NOMO-1 treated with DMSO at 0.1 percent for 48 hours (cell line): ENCODE measurements at regions not wholly inside any gene's neighbourhood (a gene's known extent, or its start where the extent isn't known, plus 50 kb on each side); places are given as distances from the start of the nearest gene placed in this dataset.
"Not testable (repeated sequence)": the region's sequence is repeated elsewhere in the genome, so short reads cannot be mapped to it uniquely, and the experiment has no call there.

Experiments used
- DNase-seq: peaks from one replicate; lab custom pipeline; 2025; ENCODE audit not compliant: unreplicated experiment; lab: John Stamatoyannopoulos, UW

DNA sequence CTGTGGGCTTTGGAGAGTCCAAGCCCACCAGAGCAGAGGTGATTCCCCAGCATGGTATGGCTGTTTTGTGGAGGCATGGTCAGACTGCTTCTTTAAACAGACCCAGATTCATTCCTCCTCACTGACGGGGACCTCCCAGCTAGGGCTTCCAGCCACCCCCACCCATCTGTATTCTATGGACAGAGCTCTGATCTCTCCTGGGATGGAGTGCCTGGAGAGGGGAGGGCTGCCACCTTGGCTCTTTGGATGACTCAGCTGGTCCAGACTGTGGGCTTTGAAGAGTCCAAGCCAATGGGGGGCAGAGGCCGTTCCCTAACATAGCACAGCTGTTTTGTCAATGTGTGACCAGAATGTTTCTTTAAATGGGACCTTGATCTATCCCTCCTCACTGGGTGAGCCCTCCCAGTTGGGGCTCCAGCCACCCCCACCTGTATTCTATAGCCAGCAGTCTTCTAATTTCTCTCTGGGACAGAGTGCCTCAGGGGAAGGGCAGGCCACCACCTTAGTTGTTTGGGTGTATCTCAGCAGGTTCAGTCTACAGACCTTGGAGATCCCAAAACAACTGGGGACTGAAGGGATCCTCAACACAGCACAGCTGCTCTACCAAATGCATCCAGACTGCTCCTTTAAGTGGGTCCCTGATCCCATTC, 122.0 kb upstream of the OSTN start:
- DNase-seq = no peak

GRCh38 chr3:191074511-191074910, 124.5 kb upstream of the OSTN start:
- no peak for DNase-seq

DNA sequence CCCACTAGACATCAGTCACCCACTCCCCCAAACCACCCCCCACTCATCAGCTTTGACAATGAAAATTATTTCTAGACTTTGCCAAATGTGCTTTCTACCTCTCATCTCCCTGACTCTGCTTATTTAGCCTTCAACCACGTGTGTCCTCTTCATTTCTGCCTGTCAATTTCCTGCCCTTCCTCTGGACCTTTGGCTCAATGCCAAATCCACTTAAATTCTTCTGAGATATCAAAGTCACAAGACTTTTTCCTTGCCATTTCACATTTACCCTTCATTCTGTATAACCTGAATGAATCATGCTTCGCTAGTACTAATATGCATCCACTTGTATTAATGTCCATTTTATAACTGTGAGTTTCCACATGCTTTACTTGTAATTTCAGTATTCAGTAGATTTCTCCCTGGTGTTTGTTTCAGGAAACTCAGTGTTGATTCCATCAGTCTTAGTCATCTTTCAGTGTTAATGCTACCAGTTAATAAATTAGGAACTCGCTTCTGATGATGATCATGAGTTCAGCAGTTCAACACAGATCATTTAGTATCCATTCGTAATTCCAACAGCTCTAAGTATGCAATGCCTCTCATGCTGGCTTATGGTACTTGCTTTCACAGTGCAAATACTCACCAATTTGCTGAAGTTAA, 128.2 kb upstream of the OSTN start:
- DNase-seq = no peak

DNA sequence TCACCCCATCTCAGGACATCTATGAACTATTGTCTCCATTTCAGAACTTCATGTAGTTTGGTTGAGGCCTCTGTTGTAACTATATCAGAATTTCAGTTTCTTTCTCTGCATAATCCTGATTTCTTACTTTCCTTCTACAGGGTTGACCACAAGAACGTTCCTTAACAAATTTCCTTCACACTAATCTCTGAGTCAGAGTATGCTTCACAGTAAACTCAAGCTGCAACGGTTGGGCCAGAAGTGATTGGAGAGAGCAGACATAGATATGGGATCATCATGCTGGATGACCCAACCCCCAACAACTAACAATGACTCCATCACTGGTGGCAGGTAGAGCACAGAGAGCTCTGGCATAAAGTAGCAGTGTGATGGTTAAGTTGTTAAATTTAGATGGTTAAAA, 128.8 kb upstream of the OSTN start:
- DNase-seq = no peak

GRCh38 chr3:191068946-191069813, 129.9 kb upstream of the OSTN start:
- DNase-seq = no peak

- no peak for DNase-seq
These were observed 132.4 kb upstream of the OSTN start for GRCh38 chr3:191066669-191067068.

DNA sequence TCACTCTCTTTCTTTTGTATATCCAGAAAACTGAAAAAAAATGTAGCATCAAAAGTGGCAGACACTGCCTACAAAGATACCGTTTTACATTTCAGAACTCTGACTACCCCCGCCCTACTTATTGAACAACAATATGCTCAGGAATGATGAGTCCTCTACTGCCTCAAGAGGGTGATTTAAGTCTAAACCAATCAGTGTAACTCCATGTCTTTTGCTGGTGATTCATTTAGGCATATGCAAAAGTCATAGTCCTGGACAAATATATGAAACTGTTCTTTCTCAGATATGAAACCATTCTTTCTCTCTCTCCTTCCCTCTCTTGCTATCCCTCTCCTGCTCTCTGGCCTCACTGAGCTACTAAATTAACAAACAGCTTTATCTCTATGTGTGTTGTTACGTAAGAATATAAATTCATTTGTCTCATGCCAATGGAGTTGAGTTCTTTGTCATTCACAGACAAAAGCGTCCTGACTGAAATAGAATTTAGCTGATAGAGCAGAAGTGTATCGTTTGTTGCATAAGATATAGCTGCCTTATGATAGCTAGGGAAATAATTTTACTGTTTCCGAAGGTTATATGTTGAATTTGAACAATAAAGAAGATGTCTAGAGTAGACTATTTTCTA, 133.7 kb upstream of the OSTN start:
- no peak for DNase-seq

DNA sequence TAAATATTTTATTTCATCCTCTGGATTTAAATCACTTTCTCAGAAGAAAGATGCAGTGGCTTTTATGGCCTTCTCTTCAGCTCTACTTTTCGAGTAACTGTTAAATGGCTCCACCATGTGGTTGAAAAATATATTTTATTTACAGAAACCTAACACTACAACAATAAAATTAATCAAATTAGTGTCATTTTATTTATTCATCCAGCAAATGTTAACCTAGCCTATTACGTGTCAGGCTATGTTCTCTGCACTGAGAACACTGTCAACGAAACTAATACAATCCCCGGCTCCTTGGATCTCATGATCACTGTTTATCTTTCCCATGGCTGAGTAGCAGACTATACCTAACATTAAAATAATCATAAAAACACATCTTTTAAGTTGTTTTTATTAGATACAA, 148.0 kb upstream of the OSTN start:
- peak; percentile 23 for DNase-seq

DNA sequence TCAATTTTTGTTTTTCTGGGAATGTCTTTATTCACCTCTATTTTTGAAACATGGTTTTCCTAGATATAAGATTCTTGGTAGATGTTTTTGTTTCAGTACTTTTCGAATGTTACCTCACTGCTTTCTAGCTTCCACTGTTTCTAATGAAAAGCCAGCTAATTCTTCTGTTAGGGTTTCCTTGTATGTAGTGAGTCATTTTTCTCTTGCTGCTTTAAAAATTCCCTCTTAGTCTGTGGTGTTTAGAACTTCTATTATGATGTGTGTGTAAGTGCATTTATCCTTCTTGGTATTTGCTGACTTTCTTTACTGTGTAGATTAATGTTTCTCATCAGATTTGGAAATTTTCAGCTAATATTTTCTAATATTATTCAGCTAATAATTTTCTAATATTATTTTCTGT, 151.1 kb upstream of the OSTN start:
- no peak for DNase-seq

DNA sequence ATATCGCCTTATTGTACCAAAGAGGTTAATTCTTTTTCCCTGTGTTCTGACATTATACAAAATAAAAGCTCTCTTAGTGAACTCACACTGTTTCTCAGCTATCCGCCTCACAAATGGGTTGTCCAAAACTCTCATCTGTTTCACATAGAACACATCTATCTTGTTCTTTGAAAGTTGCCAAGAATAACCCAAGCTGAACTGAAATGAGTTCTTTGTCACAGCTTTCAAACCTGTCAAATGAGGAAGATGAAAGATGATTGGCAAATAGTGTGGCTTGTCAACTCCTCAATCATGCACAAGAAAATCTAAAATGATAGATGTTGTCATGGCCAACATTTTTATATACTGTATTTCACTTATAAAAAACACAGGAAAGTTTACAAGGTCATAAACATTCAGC, 168.1 kb upstream of the OSTN start:
- DNase-seq = no peak

DNA sequence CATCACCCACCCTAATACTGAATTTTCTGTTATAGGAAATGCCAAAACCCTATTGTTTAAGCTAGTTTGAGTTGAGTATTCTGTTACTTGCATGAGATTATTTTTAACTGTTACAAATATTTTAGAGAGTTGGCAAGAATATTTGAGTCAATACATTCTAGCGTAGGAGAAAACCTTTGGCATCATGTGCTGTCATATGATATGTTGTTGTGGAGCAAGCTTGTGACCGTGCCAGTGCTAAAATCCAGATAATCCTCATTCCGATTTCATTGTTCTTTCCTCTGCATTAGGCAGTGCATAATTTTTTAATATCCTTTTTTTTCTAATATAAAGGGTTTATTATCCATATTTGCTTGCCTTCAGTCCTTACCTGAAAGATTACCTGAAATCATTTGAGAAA, 168.0 kb upstream of the GMNC start:
- no peak for DNase-seq

- no peak for DNase-seq
These were observed 164.3 kb upstream of the GMNC start for GRCh38 chr3:191026746-191027145.

DNA sequence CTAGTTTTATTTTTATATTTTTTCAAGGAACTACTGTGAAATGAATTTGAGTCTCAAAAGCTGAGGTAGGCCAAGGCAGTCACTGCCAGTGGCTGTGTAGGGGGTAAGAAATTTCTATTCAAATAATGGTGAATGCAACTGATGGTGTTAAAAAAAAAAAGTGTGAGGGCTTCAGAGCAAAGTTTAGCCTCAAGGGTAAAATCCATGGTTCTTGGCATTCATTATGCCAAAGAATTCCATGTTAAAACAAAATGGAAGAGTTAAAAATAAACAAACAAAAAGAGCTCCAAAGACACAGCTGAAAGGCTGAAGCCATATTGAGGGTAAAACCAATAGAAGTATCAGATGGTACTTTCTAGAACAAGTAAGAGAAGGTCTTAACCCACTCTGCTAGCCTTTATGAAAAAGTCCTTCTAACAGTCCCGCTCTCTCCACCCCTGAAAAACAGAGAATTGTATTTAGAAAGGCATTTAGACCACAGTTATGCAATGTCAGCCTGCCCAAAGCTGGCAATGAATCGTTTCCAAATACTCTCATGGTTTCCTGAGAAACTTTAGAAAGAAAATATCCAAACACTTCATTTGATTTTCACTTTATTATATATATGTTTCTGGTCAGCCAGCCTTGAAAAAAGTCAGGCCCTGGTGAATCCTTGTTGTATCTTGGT, 158.4 kb upstream of the GMNC start:
- no peak for DNase-seq

- no peak for DNase-seq
These were observed 157.4 kb upstream of the GMNC start for GRCh38 chr3:191019855-191020254.

- not testable (repeated sequence) for DNase-seq
These were observed 153.5 kb upstream of the GMNC start for GRCh38 chr3:191015960-191016359.

DNA sequence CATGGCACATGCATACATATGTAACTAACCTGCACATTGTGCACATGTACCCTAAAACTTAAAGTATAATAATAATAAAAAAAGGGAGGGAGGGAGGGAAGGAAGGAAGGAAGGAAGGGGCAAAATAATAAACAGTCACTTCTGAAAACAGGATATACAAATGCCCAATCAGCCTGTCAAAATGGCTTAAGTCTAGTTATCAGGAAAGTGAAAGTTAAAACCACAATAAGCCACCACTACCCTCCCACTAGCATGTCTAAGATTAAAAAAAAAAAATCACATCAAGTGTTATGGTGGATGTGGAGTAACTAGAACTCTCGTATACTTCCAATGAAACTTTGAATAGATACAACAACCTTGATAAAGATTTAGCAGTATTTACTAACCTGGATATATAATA, 145.6 kb upstream of the GMNC start:
- no peak for DNase-seq

DNA sequence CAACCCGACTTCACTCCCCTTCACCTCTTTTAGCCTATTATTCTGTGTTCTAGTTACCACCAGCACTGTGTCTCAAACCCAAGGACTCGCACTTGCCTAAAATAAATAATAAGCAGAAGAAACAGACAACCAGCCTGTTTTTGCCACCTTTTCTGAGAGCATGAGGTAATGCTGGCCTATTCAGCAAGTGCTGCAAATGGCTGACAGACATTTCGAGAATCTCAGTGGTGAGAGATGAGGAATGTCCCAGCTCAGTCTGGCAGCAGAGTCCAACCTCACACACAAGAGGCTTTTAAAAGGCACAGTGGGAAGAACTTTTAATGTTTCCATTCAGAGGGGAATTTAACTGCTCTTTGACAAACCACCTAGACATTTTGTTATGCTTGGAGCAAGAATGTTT, 143.3 kb upstream of the GMNC start:
- no peak for DNase-seq

DNA sequence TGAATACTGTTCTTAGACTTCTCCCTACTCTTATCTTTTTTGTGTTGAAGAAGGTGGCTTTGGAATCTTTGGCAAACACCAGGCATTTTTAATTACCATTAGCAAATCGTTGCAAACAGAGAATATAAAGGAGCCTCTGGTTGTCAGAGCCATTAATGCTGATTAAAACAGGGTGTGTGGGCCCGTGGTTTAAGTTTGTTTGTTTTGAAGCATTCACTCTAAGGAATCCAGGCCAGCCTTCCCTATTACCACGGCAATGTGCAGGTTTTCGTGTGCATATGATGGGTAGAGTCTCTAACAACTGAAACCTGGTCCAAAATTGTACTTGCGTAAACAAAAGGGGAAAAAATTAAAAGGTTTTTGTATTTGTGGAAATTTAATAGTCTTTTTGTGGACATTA, 141.2 kb upstream of the GMNC start:
- no peak for DNase-seq

DNA sequence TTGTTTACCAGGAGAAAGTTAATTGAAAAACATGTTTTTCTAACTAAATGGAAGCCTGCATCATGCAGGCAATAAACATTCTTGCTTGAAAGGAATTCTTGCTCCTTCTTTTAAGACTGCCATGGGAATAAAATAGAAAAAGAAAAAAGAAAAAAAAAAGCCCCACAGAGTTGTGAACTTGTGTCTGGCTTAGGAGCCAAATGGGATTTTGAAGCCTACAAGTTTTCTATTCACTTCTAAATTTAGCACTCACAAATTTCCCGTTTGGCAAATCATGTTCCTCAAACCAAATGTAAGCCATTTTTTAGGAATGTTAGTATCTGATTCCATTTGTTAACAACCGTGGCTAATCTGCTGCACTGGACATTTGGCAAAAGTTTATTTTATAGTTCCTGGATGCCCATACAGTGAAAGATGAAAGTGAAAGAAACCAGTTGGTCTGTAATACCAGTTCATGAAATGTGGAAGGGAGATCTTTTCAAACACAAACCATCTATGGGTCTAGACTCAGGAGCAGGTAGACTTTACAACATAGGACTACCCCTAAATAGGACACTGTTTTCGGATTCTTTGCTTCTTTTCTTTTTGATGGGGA, 133.8 kb upstream of the GMNC start:
- DNase-seq = no peak

DNA sequence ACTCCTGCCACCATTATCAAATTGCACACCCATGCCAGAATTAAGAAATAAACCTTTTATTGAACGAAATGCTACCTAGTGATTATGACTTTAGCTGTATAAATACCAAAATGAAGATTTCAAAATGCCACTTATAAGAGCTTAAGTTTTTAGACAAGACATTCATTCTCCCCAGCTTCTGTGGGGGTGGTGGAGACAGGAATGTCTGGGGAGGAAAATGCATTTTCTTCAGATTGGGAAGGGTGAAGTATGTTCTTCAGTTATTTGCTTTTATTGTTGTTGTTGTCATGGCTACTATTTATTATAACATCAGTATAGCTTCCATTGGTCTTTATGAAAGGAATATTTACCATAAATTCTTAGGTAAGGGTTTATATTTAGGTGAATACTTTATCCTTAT, 132.7 kb upstream of the GMNC start:
- no peak for DNase-seq

- DNase-seq = no peak
These were observed 128.4 kb upstream of the GMNC start for GRCh38 chr3:190990898-190991297.
